Peyer's patch (tissue), 4 donors: ENCODE measurements at regions not wholly inside any gene's neighbourhood (a gene's known extent, or its start where the extent isn't known, plus 50 kb on each side); places are given as distances from the start of the nearest gene placed in this dataset.

ENCODE experiments used
- CTCF ChIP-seq, 6 experiments: fragments of 450-650 bp in 4 of 6; fragments of 200-600 bp in 2 of 6; sonication (generic) in 1 of 6; IDR thresholded peaks; one replicate each; pipeline ENCODE4 v1.5.1; 2017 to 2019; ENCODE audit warnings: antibody characterized with exemption in 6 of 6, mild to moderate bottlenecking in 3 of 6, moderate library complexity in 1 of 6
- POLR2A ChIP-seq, 2 donors: fragments of 450-650 bp; IDR thresholded peaks; one replicate each; pipeline ENCODE4 v1.5.1; 2017; ENCODE audit warnings: antibody characterized with exemption in 2 of 2, mild to moderate bottlenecking in 2 of 2, moderate library complexity in 2 of 2

GRCh38 chr3:115469649-115470048, 153.7 kb upstream of the GAP43 start:
- no peak for TF ChIP-seq CTCF (IDR thresholded peaks at IDR 0.05)
- no peak for TF ChIP-seq POLR2A (IDR thresholded peaks at IDR 0.05)
